ENCODE measurements at regions not wholly inside any gene's neighbourhood (a gene's known extent, or its start where the extent isn't known, plus 50 kb on each side); places are given as distances from the start of the nearest gene placed in this dataset.

DNA sequence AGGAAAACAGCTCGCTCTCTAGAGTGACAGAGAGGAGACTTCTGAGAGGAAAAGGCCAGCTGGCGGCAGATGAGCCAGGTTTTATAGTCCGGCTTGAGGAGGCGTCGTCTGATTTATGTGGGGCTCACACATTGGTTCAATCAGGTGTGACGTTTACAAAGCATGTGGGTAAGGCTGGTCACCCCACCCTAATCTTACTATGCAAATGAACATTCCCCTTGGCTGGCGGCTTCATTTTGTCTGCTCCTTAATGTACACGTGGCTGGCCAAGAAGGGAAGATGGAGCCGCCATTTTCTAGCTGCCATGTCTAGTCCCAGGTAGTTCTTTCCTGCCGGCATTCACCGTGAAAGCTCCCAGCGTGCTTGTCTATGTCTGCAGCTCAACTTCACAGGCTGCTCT lies 299.1 kb upstream of the SPRED2 start:
- no peaks in the 10 kb centered on the region for H3K9me3 ChIP-seq
- no peaks in the 10 kb centered on the region for H3K36me3 ChIP-seq
- H3K27ac ChIP-seq: no peak overlapping the region
- no peak overlapping the region for H3K4me3 ChIP-seq (ENCODE audit: low read depth in 1 of 2, low read length in 1 of 2)
- TF ChIP-seq, protein P1, sequence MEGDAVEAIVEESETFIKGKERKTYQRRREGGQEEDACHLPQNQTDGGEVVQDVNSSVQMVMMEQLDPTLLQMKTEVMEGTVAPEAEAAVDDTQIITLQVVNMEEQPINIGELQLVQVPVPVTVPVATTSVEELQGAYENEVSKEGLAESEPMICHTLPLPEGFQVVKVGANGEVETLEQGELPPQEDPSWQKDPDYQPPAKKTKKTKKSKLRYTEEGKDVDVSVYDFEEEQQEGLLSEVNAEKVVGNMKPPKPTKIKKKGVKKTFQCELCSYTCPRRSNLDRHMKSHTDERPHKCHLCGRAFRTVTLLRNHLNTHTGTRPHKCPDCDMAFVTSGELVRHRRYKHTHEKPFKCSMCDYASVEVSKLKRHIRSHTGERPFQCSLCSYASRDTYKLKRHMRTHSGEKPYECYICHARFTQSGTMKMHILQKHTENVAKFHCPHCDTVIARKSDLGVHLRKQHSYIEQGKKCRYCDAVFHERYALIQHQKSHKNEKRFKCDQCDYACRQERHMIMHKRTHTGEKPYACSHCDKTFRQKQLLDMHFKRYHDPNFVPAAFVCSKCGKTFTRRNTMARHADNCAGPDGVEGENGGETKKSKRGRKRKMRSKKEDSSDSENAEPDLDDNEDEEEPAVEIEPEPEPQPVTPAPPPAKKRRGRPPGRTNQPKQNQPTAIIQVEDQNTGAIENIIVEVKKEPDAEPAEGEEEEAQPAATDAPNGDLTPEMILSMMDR (IDR thresholded peaks at IDR 0.05): no peak
- H3K4me1 ChIP-seq (ENCODE audit: control insufficient read depth in 1 of 2, insufficient read depth in 1 of 2, low read depth in 1 of 2, low read length in 1 of 2): no peaks in the 10 kb centered on the region
- H3K27me3 ChIP-seq: no peaks in the 10 kb centered on the region

DNA sequence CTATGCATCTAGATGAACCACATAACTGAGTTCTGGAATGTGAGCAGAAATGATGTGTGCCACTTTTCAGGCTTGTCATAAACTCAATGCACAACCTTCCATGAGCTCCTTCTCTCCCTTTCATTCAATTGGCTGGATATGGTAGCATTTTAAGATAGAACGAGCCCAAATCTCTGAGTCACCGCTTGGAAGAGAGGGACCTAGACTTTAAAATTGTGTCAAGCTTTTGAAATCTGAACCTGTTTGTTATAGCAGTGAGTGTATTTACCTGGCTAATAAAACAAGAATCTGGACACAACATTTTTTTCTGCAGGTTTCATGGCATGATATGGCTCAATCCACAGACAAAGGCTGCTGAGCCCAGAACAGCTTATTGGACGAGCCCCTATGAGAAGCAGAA lies 297.8 kb upstream of the SPRED2 start:
- Histone ChIP-seq H3K36me3 (no peaks in the 10 kb centered on the region), H3K27ac (no peak overlapping the region), H3K4me1 (ENCODE audit: control insufficient read depth in 1 of 2, insufficient read depth in 1 of 2, low read depth in 1 of 2, low read length in 1 of 2) (no peaks in the 10 kb centered on the region), H3K9me3 (no peaks in the 10 kb centered on the region), H3K4me3 (ENCODE audit: low read depth in 1 of 2, low read length in 1 of 2) (no peak overlapping the region), H3K27me3 (no peaks in the 10 kb centered on the region)
- TF ChIP-seq, protein P1 (IDR thresholded peaks at IDR 0.05): no peak

DNA sequence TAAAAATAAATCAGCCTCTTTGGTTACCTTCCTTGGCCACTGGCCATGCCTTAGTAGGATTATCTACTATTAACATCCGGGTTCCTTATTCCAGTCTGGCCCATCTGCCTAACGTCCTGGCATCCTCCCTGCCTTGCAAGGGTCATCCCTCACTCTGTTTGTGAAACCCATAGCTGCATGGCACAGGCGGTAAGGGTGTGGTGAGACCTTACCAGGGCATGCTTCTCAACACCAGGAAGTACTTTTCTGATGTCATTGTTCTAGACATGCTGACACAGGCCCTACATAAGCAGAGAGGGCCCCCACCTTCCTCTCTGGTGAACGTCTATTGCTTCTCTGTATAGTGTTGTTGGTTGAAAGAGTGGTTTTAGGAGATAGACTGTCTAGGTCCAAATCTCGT lies 296.8 kb upstream of the SPRED2 start:
- H3K4me1 ChIP-seq (ENCODE audit: control insufficient read depth in 1 of 2, insufficient read depth in 1 of 2, low read depth in 1 of 2, low read length in 1 of 2): no peaks in the 10 kb centered on the region
- H3K36me3 ChIP-seq: no peaks in the 10 kb centered on the region
- H3K27me3 ChIP-seq: no peaks in the 10 kb centered on the region
- TF ChIP-seq, protein P1 (IDR thresholded peaks at IDR 0.05): no peak
- H3K4me3 ChIP-seq (ENCODE audit: low read depth in 1 of 2, low read length in 1 of 2): no peak overlapping the region
- no peak overlapping the region for H3K27ac ChIP-seq
- H3K9me3 ChIP-seq: no peaks in the 10 kb centered on the region

DNA sequence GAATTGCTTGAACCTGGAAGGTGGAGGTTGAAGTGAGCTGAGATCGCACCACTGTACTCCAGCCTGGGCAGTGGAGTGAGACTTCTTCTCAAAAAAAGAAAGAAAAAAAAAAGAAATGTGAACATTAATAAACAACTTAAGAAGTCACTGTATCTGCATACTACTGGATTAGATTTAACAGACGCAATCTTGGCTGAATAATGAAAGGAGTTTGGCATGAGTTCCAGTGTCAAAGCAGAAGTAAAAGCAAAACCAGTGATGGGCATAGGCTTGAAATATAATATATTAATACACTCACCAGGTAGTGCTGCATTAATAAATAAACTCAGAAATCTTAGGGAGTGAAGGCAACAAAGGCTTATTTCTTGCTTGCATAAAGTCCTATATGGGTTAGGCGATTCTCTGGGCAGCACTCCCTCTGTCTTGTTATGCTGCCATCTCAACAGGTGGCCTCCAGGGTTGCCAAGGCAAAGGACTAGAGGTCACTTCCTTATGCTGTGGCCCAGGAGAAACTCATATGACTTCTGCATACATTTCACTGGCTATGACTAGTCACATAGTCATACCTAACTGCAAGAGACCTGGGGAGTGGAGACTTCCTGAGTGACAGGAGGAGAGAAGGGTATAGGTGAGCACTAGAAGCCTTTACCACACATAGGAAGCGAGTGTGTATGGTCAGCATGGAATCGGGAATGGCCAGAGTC lies 296.2 kb upstream of the SPRED2 start:
- TF ChIP-seq, protein P1 (IDR thresholded peaks at IDR 0.05): no peak
- Histone ChIP-seq H3K4me3 (ENCODE audit: low read depth in 1 of 2, low read length in 1 of 2) (no peak overlapping the region), H3K27me3 (no peaks in the 10 kb centered on the region), H3K4me1 (ENCODE audit: control insufficient read depth in 1 of 2, insufficient read depth in 1 of 2, low read depth in 1 of 2, low read length in 1 of 2) (no peaks in the 10 kb centered on the region), H3K9me3 (no peaks in the 10 kb centered on the region), H3K27ac (no peak overlapping the region), H3K36me3 (no peaks in the 10 kb centered on the region)

DNA sequence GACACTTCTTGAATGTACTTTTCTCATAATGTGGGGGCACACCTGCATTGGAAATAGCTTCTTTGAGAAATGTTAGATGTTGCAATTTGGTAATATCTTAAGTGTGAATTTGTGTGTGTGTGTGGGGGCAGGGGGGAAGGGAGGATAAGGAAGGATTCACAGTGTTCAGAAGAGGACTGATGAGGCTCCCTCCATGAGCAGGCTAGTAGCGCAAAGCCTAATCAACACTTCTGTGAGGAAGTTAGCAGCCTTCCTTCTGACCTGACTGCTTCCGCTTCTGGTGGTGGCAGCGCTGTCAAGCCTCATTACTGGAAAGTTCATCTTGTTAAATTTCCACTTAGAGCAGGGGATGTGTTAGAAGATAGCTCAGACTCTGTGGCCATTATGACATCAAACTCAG lies 295.4 kb upstream of the SPRED2 start:
- Histone ChIP-seq H3K36me3 (no peaks in the 10 kb centered on the region), H3K27ac (no peak overlapping the region), H3K9me3 (no peaks in the 10 kb centered on the region), H3K4me3 (ENCODE audit: low read depth in 1 of 2, low read length in 1 of 2) (no peak overlapping the region), H3K27me3 (no peaks in the 10 kb centered on the region), H3K4me1 (ENCODE audit: control insufficient read depth in 1 of 2, insufficient read depth in 1 of 2, low read depth in 1 of 2, low read length in 1 of 2) (no peaks in the 10 kb centered on the region)
- TF ChIP-seq, protein P1 (IDR thresholded peaks at IDR 0.05): no peak
